Activated CD4-positive, alpha-beta T cell treated with anti-CD3 and anti-CD28 coated beads, Interleukin-2, amount 50 U/mL, for 48 hours (primary cell): ENCODE measurements at regions not wholly inside any gene's neighbourhood (a gene's known extent, or its start where the extent isn't known, plus 50 kb on each side); places are given as distances from the start of the nearest gene placed in this dataset.

Experiments
- DNase-seq, 2 experiments: peaks; one replicate each; pipeline ENCODE4 v3.0.0-alpha.2; 2020

GRCh38 chr9:108125625-108126024 is 636.1 kb upstream of the KLF4 start:
- no peak for DNase-seq

GRCh38 chr9:108119530-108120113 is 630.1 kb upstream of the KLF4 start:
- DNase-seq = no peak

GRCh38 chr9:108117795-108118194 is 628.2 kb upstream of the KLF4 start:
- no peak for DNase-seq

GRCh38 chr9:108117306-108117705 is 627.7 kb upstream of the KLF4 start:
- DNase-seq = no peak

- no peak for DNase-seq
Observed at GRCh38 chr9:108113596-108113995, 624.0 kb upstream of the KLF4 start.

- no peak for DNase-seq
Observed at GRCh38 chr9:108109927-108110690, 620.5 kb upstream of the KLF4 start.

- no peak for DNase-seq
Observed at GRCh38 chr9:108108852-108109448, 619.4 kb upstream of the KLF4 start.

GRCh38 chr9:108108280-108108851 is 618.8 kb upstream of the KLF4 start:
- no peak for DNase-seq

GRCh38 chr9:108105885-108106284 is 616.3 kb upstream of the KLF4 start:
- DNase-seq = no peak

GRCh38 chr9:108104991-108105390 is 615.4 kb upstream of the KLF4 start:
- DNase-seq = no peak

GRCh38 chr9:108103046-108103693 is 613.6 kb upstream of the KLF4 start:
- DNase-seq = no peak

GRCh38 chr9:108101410-108101809 is 611.8 kb upstream of the KLF4 start:
- DNase-seq = no peak

- no peak for DNase-seq
Observed at GRCh38 chr9:108100571-108100970, 611.0 kb upstream of the KLF4 start.

GRCh38 chr9:108099854-108100253 is 610.3 kb upstream of the KLF4 start:
- no peak for DNase-seq

- no peak for DNase-seq
Observed at GRCh38 chr9:108095496-108095895, 605.9 kb upstream of the KLF4 start.

- no peak for DNase-seq
Observed at GRCh38 chr9:108094676-108094993, 605.1 kb upstream of the KLF4 start.

- DNase-seq = no peak
Observed at GRCh38 chr9:108093773-108094675, 604.5 kb upstream of the KLF4 start.

- no peak for DNase-seq
Observed at GRCh38 chr9:108088916-108089315, 599.3 kb upstream of the KLF4 start.

GRCh38 chr9:108087781-108088180 is 598.2 kb upstream of the KLF4 start:
- no peak for DNase-seq

- no peak for DNase-seq
Observed at GRCh38 chr9:108086624-108087023, 597.1 kb upstream of the KLF4 start.

GRCh38 chr9:108085294-108085693 is 595.7 kb upstream of the KLF4 start:
- no peak for DNase-seq

GRCh38 chr9:108083796-108084352 is 594.3 kb upstream of the KLF4 start:
- no peak for DNase-seq
